Endothelial cell of umbilical vein (primary cell): ENCODE measurements at regions not wholly inside any gene's neighbourhood (a gene's known extent, or its start where the extent isn't known, plus 50 kb on each side); places are given as distances from the start of the nearest gene placed in this dataset.
"Not testable (repeated sequence)": the region's sequence is repeated elsewhere in the genome, so short reads cannot be mapped to it uniquely, and the experiment has no call there.

Experiments used
- EZH2 ChIP-seq: IDR thresholded peaks from 2 replicates; pipeline ENCODE4 v1.6.1; 2012; ENCODE audit warnings: borderline replicate concordance, low read depth, mild to moderate bottlenecking, moderate library complexity, low read length, inconsistent platforms; ENCODE audit not compliant: severe bottlenecking
- FOS ChIP-seq: IDR thresholded peaks from 2 replicates; pipeline ENCODE4 v1.6.1; 2011; ENCODE audit warnings: mild to moderate bottlenecking, low read length, moderate library complexity, borderline replicate concordance; ENCODE audit not compliant: insufficient read depth
- JUN ChIP-seq: IDR thresholded peaks from 2 replicates; pipeline ENCODE4 v1.6.1; 2011; ENCODE audit warnings: borderline replicate concordance, low read depth; ENCODE audit not compliant: insufficient read length, insufficient read depth
- MYC ChIP-seq: IDR thresholded peaks from one replicate; pipeline ENCODE4 v1.6.1; 2011; ENCODE audit warnings: mild to moderate bottlenecking, low read depth, low read length
- POLR2A ChIP-seq: IDR thresholded peaks from 2 replicates; pipeline ENCODE4 v1.6.1; 2012; ENCODE audit warnings: low read depth, mild to moderate bottlenecking, control low read depth, low read length
- POLR2AphosphoS5 ChIP-seq: IDR thresholded peaks from 2 replicates; pipeline ENCODE4 v1.6.1; 2012; ENCODE audit warnings: low read depth, mild to moderate bottlenecking, control low read depth, low read length, moderate library complexity; ENCODE audit not compliant: insufficient read depth
- TF ChIP-seq, protein P1 (sequence below): IDR thresholded peaks from 2 replicates; pipeline ENCODE4 v1.6.1; 2011; ENCODE audit not compliant: insufficient read depth, insufficient read length
- TF ChIP-seq, protein P2 (sequence below), 2 donors: IDR thresholded peaks; 1 replicate in 1 of 2; 2 replicates in 1 of 2; pipeline ENCODE4 v1.5.1; 2011; ENCODE audit warnings: low read length in 2 of 2, mild to moderate bottlenecking in 2 of 2, moderate library complexity in 2 of 2, control low read depth in 1 of 2, inconsistent platforms in 1 of 2, low read depth in 1 of 2; ENCODE audit not compliant: insufficient read depth in 1 of 2; ENCODE audit errors: extremely low read depth in 1 of 2

DNA sequence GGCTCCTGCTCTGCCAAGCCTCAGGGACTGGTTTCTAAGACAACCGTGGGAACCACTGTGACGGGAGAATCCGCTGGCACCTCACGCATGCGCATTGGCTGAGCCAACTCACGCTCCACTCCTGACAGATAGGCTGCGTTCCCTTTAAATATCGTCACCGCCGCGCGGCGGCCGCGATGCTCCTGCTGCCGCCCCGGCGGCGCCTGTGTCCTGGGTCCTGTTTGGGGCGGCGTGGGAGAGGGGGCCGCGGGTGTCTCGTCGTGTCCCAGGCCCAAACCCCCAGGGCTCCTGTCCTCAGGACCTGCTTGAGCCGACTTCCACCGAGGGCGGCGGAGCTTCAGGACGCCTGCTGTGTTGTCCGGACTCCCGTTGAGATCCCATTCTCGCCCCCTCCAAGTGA, 684.8 kb upstream of the TPTE start:
- TF ChIP-seq, protein P1, sequence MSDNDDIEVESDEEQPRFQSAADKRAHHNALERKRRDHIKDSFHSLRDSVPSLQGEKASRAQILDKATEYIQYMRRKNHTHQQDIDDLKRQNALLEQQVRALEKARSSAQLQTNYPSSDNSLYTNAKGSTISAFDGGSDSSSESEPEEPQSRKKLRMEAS: not testable (repeated sequence)
- TF ChIP-seq, protein P2, sequence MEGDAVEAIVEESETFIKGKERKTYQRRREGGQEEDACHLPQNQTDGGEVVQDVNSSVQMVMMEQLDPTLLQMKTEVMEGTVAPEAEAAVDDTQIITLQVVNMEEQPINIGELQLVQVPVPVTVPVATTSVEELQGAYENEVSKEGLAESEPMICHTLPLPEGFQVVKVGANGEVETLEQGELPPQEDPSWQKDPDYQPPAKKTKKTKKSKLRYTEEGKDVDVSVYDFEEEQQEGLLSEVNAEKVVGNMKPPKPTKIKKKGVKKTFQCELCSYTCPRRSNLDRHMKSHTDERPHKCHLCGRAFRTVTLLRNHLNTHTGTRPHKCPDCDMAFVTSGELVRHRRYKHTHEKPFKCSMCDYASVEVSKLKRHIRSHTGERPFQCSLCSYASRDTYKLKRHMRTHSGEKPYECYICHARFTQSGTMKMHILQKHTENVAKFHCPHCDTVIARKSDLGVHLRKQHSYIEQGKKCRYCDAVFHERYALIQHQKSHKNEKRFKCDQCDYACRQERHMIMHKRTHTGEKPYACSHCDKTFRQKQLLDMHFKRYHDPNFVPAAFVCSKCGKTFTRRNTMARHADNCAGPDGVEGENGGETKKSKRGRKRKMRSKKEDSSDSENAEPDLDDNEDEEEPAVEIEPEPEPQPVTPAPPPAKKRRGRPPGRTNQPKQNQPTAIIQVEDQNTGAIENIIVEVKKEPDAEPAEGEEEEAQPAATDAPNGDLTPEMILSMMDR (IDR thresholded peaks at IDR 0.05; ENCODE audit: extremely low read depth in 1 of 2, insufficient read depth in 1 of 2, low read depth in 1 of 2, low read length in 2 of 2): not testable (repeated sequence)
- not testable (repeated sequence) for TF ChIP-seq EZH2, POLR2AphosphoS5, JUN, POLR2A, MYC, FOS
